ENCODE measurements at regions not wholly inside any gene's neighbourhood (a gene's known extent, or its start where the extent isn't known, plus 50 kb on each side); places are given as distances from the start of the nearest gene placed in this dataset.

DNA sequence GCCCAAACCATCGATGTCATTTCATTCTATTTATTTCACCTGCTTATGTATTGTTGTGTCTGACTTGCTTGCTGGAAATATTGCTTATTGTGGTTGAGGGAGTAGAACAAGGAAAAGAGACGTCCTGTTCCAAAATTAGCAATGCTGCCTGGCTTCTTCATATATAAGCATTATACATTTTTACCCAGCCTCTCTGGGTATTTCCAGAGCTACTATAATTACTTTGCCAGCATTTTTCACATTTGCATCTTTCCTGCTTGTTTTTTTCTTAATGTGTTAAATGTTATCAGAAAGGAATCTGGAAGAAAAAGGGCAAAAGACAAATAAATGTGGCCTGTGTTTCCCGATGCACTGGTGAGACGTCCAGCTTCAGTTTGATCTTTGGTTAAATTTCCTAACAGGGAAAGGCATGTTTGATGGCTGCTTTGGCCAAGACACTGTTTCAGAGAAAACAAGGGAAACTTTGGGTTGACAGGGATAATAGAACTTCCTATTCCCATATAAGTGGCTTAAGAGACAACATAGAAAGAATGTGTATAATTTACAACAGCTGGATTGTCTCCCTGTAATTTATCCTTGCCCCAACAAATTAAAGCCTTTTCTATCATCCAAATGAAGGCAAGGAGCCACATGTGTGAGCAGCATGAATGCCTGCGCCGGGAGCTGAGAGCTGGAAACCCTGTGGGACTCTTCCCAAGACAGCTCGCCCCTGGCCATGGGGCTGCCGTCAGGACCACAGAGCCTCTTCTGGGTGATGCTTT, 671.1 kb upstream of the CELF2 start:
- no peak for TF ChIP-seq SNAI2 (CRISPR knock-in tag; IDR thresholded peaks at IDR 0.05)
- TF ChIP-seq, protein P1, sequence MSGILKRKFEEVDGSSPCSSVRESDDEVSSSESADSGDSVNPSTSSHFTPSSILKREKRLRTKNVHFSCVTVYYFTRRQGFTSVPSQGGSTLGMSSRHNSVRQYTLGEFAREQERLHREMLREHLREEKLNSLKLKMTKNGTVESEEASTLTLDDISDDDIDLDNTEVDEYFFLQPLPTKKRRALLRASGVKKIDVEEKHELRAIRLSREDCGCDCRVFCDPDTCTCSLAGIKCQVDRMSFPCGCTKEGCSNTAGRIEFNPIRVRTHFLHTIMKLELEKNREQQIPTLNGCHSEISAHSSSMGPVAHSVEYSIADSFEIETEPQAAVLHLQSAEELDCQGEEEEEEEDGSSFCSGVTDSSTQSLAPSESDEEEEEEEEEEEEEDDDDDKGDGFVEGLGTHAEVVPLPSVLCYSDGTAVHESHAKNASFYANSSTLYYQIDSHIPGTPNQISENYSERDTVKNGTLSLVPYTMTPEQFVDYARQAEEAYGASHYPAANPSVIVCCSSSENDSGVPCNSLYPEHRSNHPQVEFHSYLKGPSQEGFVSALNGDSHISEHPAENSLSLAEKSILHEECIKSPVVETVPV (CRISPR knock-in tag; IDR thresholded peaks at IDR 0.05), result no peak
- TF ChIP-seq RARB (CRISPR knock-in tag; IDR thresholded peaks at IDR 0.05), result no peak
- no peak for TF ChIP-seq ZNF8 (CRISPR knock-in tag; IDR thresholded peaks at IDR 0.05)
- TF ChIP-seq, protein P2, sequence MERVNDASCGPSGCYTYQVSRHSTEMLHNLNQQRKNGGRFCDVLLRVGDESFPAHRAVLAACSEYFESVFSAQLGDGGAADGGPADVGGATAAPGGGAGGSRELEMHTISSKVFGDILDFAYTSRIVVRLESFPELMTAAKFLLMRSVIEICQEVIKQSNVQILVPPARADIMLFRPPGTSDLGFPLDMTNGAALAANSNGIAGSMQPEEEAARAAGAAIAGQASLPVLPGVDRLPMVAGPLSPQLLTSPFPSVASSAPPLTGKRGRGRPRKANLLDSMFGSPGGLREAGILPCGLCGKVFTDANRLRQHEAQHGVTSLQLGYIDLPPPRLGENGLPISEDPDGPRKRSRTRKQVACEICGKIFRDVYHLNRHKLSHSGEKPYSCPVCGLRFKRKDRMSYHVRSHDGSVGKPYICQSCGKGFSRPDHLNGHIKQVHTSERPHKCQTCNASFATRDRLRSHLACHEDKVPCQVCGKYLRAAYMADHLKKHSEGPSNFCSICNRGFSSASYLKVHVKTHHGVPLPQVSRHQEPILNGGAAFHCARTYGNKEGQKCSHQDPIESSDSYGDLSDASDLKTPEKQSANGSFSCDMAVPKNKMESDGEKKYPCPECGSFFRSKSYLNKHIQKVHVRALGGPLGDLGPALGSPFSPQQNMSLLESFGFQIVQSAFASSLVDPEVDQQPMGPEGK (CRISPR knock-in tag; IDR thresholded peaks at IDR 0.05; ENCODE audit: borderline replicate concordance), result no peak
- no peak for TF ChIP-seq ZNF70 (CRISPR knock-in tag; IDR thresholded peaks at IDR 0.05)
- no peak for TF ChIP-seq ESRRG (CRISPR knock-in tag; IDR thresholded peaks at IDR 0.05)
- TF ChIP-seq TCF4 (CRISPR knock-in tag; IDR thresholded peaks at IDR 0.05; ENCODE audit: borderline replicate concordance), result no peak
- TF ChIP-seq TOX (CRISPR knock-in tag; IDR thresholded peaks at IDR 0.05; ENCODE audit: borderline replicate concordance), result no peak
- TF ChIP-seq, protein P3, sequence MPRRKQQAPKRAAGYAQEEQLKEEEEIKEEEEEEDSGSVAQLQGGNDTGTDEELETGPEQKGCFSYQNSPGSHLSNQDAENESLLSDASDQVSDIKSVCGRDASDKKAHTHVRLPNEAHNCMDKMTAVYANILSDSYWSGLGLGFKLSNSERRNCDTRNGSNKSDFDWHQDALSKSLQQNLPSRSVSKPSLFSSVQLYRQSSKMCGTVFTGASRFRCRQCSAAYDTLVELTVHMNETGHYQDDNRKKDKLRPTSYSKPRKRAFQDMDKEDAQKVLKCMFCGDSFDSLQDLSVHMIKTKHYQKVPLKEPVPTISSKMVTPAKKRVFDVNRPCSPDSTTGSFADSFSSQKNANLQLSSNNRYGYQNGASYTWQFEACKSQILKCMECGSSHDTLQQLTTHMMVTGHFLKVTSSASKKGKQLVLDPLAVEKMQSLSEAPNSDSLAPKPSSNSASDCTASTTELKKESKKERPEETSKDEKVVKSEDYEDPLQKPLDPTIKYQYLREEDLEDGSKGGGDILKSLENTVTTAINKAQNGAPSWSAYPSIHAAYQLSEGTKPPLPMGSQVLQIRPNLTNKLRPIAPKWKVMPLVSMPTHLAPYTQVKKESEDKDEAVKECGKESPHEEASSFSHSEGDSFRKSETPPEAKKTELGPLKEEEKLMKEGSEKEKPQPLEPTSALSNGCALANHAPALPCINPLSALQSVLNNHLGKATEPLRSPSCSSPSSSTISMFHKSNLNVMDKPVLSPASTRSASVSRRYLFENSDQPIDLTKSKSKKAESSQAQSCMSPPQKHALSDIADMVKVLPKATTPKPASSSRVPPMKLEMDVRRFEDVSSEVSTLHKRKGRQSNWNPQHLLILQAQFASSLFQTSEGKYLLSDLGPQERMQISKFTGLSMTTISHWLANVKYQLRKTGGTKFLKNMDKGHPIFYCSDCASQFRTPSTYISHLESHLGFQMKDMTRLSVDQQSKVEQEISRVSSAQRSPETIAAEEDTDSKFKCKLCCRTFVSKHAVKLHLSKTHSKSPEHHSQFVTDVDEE (CRISPR knock-in tag; IDR thresholded peaks at IDR 0.05), result no peak
- TF ChIP-seq CSDC2 (CRISPR knock-in tag; IDR thresholded peaks at IDR 0.05), result no peak
- TF ChIP-seq ZFP30 (CRISPR knock-in tag; IDR thresholded peaks at IDR 0.05), result no peak
- no peak for TF ChIP-seq ZFP3 (CRISPR knock-in tag; IDR thresholded peaks at IDR 0.05)
- TF ChIP-seq BACH2 (CRISPR knock-in tag; IDR thresholded peaks at IDR 0.05; ENCODE audit: borderline replicate concordance), result no peak
- no peak for TF ChIP-seq ISL1 (CRISPR knock-in tag; IDR thresholded peaks at IDR 0.05)
- no peak for TF ChIP-seq GLIS3 (CRISPR knock-in tag; IDR thresholded peaks at IDR 0.05)
- no peak for TF ChIP-seq OSR1 (CRISPR knock-in tag; IDR thresholded peaks at IDR 0.05)
- TF ChIP-seq ARNTL (CRISPR knock-in tag; IDR thresholded peaks at IDR 0.05; ENCODE audit: borderline replicate concordance, low read depth), result no peak
- TF ChIP-seq, protein P4, sequence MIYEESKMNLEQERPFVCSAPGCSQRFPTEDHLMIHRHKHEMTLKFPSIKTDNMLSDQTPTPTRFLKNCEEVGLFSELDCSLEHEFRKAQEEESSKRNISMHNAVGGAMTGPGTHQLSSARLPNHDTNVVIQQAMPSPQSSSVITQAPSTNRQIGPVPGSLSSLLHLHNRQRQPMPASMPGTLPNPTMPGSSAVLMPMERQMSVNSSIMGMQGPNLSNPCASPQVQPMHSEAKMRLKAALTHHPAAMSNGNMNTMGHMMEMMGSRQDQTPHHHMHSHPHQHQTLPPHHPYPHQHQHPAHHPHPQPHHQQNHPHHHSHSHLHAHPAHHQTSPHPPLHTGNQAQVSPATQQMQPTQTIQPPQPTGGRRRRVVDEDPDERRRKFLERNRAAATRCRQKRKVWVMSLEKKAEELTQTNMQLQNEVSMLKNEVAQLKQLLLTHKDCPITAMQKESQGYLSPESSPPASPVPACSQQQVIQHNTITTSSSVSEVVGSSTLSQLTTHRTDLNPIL (CRISPR knock-in tag; IDR thresholded peaks at IDR 0.05; ENCODE audit: low read depth), result no peak
- TF ChIP-seq ZC3H10 (CRISPR knock-in tag; IDR thresholded peaks at IDR 0.05), result no peak
- no peak for ATAC-seq

DNA sequence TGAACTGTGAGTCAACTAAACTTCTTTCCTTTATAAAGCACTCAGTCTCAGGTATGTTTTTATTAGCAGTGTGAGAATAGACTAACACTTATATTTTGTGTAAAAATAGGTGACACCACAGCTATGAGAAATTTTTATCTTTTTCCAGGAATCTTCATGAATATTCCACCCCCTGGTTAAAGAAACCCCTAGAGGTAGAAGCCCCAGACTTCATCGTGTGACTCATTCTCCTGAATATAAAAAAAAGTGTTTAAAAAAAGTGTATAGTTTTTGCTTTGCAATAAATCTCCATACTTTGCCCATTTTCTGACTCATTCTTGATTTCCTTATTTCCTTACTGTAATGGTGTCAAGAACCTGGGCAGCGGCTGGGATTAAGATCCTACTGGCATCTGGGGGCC, 667.6 kb upstream of the CELF2 start:
- TF ChIP-seq ZNF565 (CRISPR knock-in tag; conservative IDR thresholded peaks at IDR 0.05; ENCODE audit: low read depth) (no peak), CSDC2 (CRISPR knock-in tag; IDR thresholded peaks at IDR 0.05) (no peak), ARNTL (CRISPR knock-in tag; IDR thresholded peaks at IDR 0.05; ENCODE audit: borderline replicate concordance, low read depth) (no peak), ESRRG (CRISPR knock-in tag; IDR thresholded peaks at IDR 0.05) (no peak), ZNF70 (CRISPR knock-in tag; IDR thresholded peaks at IDR 0.05) (no peak), OSR1 (CRISPR knock-in tag; IDR thresholded peaks at IDR 0.05) (no peak), RARB (CRISPR knock-in tag; IDR thresholded peaks at IDR 0.05) (no peak)
- TF ChIP-seq, protein P3 (CRISPR knock-in tag; IDR thresholded peaks at IDR 0.05), result no peak
- TF ChIP-seq, protein P2 (CRISPR knock-in tag; IDR thresholded peaks at IDR 0.05; ENCODE audit: borderline replicate concordance), result no peak
- no peak for ATAC-seq
